ENCODE measurements at regions not wholly inside any gene's neighbourhood (a gene's known extent, or its start where the extent isn't known, plus 50 kb on each side); places are given as distances from the start of the nearest gene placed in this dataset.

- DNase-seq (ENCODE audit: extremely low spot score): no peak
- POLR2A ChIA-PET: no interaction called here
Observed at GRCh38 chr13:65670014-65670625, 1560.0 kb downstream of the PCDH9 start.

GRCh38 chr13:65660731-65661130 is 1569.4 kb downstream of the PCDH9 start:
- CTCF ChIA-PET: interaction anchor here (0.5 to 0.8 kb wide), 2 partner anchors 1528 to 1563 kb away, joined by 3 read pairs; no protein-coding TSS in a partner anchor
- POLR2A ChIA-PET: no interaction called here
- TF ChIP-seq FOXM1 (IDR thresholded peaks at IDR 0.05; ENCODE audit: borderline replicate concordance) (no peak), FOXA1 (IDR thresholded peaks at IDR 0.05) (no peak), FOXK2 (IDR thresholded peaks at IDR 0.05) (no peak), TARDBP (IDR thresholded peaks at IDR 0.05) (no peak), ELF4 (IDR thresholded peaks at IDR 0.05) (no peak), ARNT (IDR thresholded peaks at IDR 0.05) (no peak), ZNF384 (IDR thresholded peaks at IDR 0.05) (no peak), HDGF (IDR thresholded peaks at IDR 0.05; ENCODE audit: borderline replicate concordance) (no peak)
- TF ChIP-seq, protein P1, sequence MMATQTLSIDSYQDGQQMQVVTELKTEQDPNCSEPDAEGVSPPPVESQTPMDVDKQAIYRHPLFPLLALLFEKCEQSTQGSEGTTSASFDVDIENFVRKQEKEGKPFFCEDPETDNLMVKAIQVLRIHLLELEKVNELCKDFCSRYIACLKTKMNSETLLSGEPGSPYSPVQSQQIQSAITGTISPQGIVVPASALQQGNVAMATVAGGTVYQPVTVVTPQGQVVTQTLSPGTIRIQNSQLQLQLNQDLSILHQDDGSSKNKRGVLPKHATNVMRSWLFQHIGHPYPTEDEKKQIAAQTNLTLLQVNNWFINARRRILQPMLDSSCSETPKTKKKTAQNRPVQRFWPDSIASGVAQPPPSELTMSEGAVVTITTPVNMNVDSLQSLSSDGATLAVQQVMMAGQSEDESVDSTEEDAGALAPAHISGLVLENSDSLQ (IDR thresholded peaks at IDR 0.05): no peak
- no peak for DNase-seq (ENCODE audit: extremely low spot score)

More at GRCh38 chr13:65670014-65670625, 1560.0 kb downstream of the PCDH9 start:
- no peak for TF ChIP-seq BHLHE40 (IDR thresholded peaks at IDR 0.05; ENCODE audit: borderline replicate concordance)
- TF ChIP-seq L3MBTL2 (conservative IDR thresholded peaks at IDR 0.05): no peak
- TF ChIP-seq SUZ12 (IDR thresholded peaks at IDR 0.05): no peak
- TF ChIP-seq TARDBP (IDR thresholded peaks at IDR 0.05): no peak
- no peak for TF ChIP-seq HDGF (IDR thresholded peaks at IDR 0.05; ENCODE audit: borderline replicate concordance)
- no peak for TF ChIP-seq FOXK2 (IDR thresholded peaks at IDR 0.05)
- no peak for TF ChIP-seq SP1 (IDR thresholded peaks at IDR 0.05)
- TF ChIP-seq NFRKB (IDR thresholded peaks at IDR 0.05): no peak
- TF ChIP-seq, protein P1 (IDR thresholded peaks at IDR 0.05): no peak
- TF ChIP-seq LEF1 (IDR thresholded peaks at IDR 0.05; ENCODE audit: borderline replicate concordance): no peak
- TF ChIP-seq CTBP1 (IDR thresholded peaks at IDR 0.05; ENCODE audit: borderline replicate concordance): no peak
- TF ChIP-seq ELF4 (IDR thresholded peaks at IDR 0.05): no peak
- TF ChIP-seq ARNT (IDR thresholded peaks at IDR 0.05): no peak
- TF ChIP-seq FOXA1 (IDR thresholded peaks at IDR 0.05): no peak
- TF ChIP-seq ZNF384 (IDR thresholded peaks at IDR 0.05): no peak
- TF ChIP-seq FOXM1 (IDR thresholded peaks at IDR 0.05; ENCODE audit: borderline replicate concordance): no peak
- CTCF ChIA-PET: no interaction called here

- ChIA-PET POLR2A (no interaction called here), CTCF (interaction anchor here (1.0 to 2.2 kb wide), 2 partner anchors 19 to 21 kb away, joined by 3 to 6 read pairs; no protein-coding TSS in a partner anchor)
- no peak for DNase-seq (ENCODE audit: extremely low spot score)
Observed at GRCh38 chr13:65656740-65657329, 1573.3 kb downstream of the PCDH9 start.

GRCh38 chr13:65653613-65654012 is 1576.5 kb downstream of the PCDH9 start:
- POLR2A ChIA-PET: no interaction called here
- CTCF ChIA-PET: interaction anchor here (0.7 to 1.8 kb wide), 3 partner anchors 15 to 1442 kb away, joined by 4 read pairs; no protein-coding TSS in a partner anchor
- TF ChIP-seq ZNF384 (IDR thresholded peaks at IDR 0.05) (0 out of 2 replicates have a peak, but pooled peaks have one; percentile 23), ELF4 (IDR thresholded peaks at IDR 0.05) (no peak)
- TF ChIP-seq, protein P1 (IDR thresholded peaks at IDR 0.05): peak; percentile 21
- peak; percentile 56 for DNase-seq (ENCODE audit: extremely low spot score)

More at GRCh38 chr13:65656740-65657329, 1573.3 kb downstream of the PCDH9 start:
- TF ChIP-seq SUZ12 (IDR thresholded peaks at IDR 0.05) (no peak), FOXM1 (IDR thresholded peaks at IDR 0.05; ENCODE audit: borderline replicate concordance) (no peak), TARDBP (IDR thresholded peaks at IDR 0.05) (no peak), CTBP1 (IDR thresholded peaks at IDR 0.05; ENCODE audit: borderline replicate concordance) (no peak), ZNF384 (IDR thresholded peaks at IDR 0.05) (no peak), HDGF (IDR thresholded peaks at IDR 0.05; ENCODE audit: borderline replicate concordance) (no peak), FOXK2 (IDR thresholded peaks at IDR 0.05) (no peak), L3MBTL2 (conservative IDR thresholded peaks at IDR 0.05) (no peak), BHLHE40 (IDR thresholded peaks at IDR 0.05; ENCODE audit: borderline replicate concordance) (no peak), ARNT (IDR thresholded peaks at IDR 0.05) (no peak)

DNA sequence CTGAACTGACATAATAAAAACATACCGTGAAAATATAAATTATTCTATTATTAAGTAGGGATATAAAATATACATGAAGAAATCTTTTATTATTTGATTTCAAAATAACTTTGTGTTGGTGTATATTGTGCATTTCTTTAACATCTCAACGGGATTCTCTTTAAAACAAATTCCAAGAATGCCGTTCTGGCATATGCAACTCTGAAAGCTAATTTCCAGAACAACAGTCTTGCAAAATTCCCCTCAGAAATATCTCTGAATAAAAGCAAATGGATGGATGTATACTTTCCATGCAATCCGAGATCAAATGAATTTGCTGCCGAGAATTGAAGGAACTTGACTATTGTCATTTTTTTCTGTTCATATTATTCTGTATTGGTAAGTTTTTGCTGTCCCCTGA is 1579.8 kb downstream of the PCDH9 start:
- no peak for DNase-seq (ENCODE audit: extremely low spot score)
- TF ChIP-seq NFRKB (IDR thresholded peaks at IDR 0.05) (no peak), L3MBTL2 (conservative IDR thresholded peaks at IDR 0.05) (no peak), ZNF384 (IDR thresholded peaks at IDR 0.05) (no peak), LEF1 (IDR thresholded peaks at IDR 0.05; ENCODE audit: borderline replicate concordance) (no peak)
- ChIA-PET CTCF (interaction anchor here (0.7 to 1.6 kb wide), 3 partner anchors 12 to 1656 kb away, joined by 3 to 10 read pairs (median 3); no protein-coding TSS in a partner anchor), POLR2A (no interaction called here)

GRCh38 chr13:65642996-65643395 is 1587.1 kb downstream of the PCDH9 start:
- no peak for DNase-seq (ENCODE audit: extremely low spot score)
- ChIA-PET CTCF (no interaction called here), POLR2A (no interaction called here)
- TF ChIP-seq FOXK2 (IDR thresholded peaks at IDR 0.05) (no peak), BHLHE40 (IDR thresholded peaks at IDR 0.05; ENCODE audit: borderline replicate concordance) (no peak), LEF1 (IDR thresholded peaks at IDR 0.05; ENCODE audit: borderline replicate concordance) (0 out of 2 replicates have a peak, but pooled peaks have one; percentile 24)

All from HEK293T (cell line).